GM12864 (cell line): ENCODE measurements at regions not wholly inside any gene's neighbourhood (a gene's known extent, or its start where the extent isn't known, plus 50 kb on each side); places are given as distances from the start of the nearest gene placed in this dataset.

Experiments used
- DNase-seq: peaks from one replicate; pipeline ENCODE4 v3.0.0-alpha.2; 2011; ENCODE audit warnings: low read depth
- H3K4me3 ChIP-seq: 2 replicates; pipeline ENCODE4 v1.5.1; 2011; ENCODE audit warnings: mild to moderate bottlenecking, low read depth, low read length, control low read depth
- CTCF ChIP-seq: IDR thresholded peaks from 2 replicates; pipeline ENCODE4 v1.5.1; 2011; ENCODE audit warnings: low read depth, mild to moderate bottlenecking, moderate library complexity, low read length, control low read depth, inconsistent platforms; ENCODE audit errors: missing control alignments

- TF ChIP-seq CTCF = no peak
- no peak overlapping the region for H3K4me3 ChIP-seq
- DNase-seq = no peak
Observed at GRCh38 chr2:116749994-116750393, 1064.5 kb upstream of the DDX18 start.

- H3K4me3 ChIP-seq = no peak overlapping the region
- DNase-seq = no peak
- no peak for TF ChIP-seq CTCF
Observed at GRCh38 chr2:116754381-116755101, 1060.0 kb upstream of the DDX18 start.

- no peak overlapping the region for H3K4me3 ChIP-seq
- no peak for TF ChIP-seq CTCF
- no peak for DNase-seq
Observed at GRCh38 chr2:116761864-116762263, 1052.6 kb upstream of the DDX18 start.

- no peak for DNase-seq
- TF ChIP-seq CTCF = no peak
- no peak overlapping the region for H3K4me3 ChIP-seq
Observed at GRCh38 chr2:116769514-116769913, 1045.0 kb upstream of the DDX18 start.

GRCh38 chr2:116776556-116776955, 1037.9 kb upstream of the DDX18 start:
- no peak overlapping the region for H3K4me3 ChIP-seq
- no peak for DNase-seq
- TF ChIP-seq CTCF = no peak

- DNase-seq = no peak
- TF ChIP-seq CTCF = no peak
- H3K4me3 ChIP-seq = no peak overlapping the region
Observed at GRCh38 chr2:116787848-116788247, 1026.6 kb upstream of the DDX18 start.

GRCh38 chr2:116802671-116803070, 1011.8 kb upstream of the DDX18 start:
- H3K4me3 ChIP-seq = no peak overlapping the region
- no peak for TF ChIP-seq CTCF
- no peak for DNase-seq
